Peyer's patch (tissue), 4 donors: ENCODE measurements at regions not wholly inside any gene's neighbourhood (a gene's known extent, or its start where the extent isn't known, plus 50 kb on each side); places are given as distances from the start of the nearest gene placed in this dataset.

Source experiments
- DNase-seq, 3 donors: peaks; one replicate each; pipeline ENCODE4 v3.0.0-alpha.2; 2017 to 2019
- H3K27ac ChIP-seq, 4 donors: fragments of 200-600 bp; sonication (generic); one replicate each; pipeline ENCODE4 v1.5.1; 2016 to 2019
- H3K27me3 ChIP-seq, 2 donors: fragments of 200-600 bp; sonication (generic); one replicate each; pipeline ENCODE4 v1.5.1; 2019
- H3K36me3 ChIP-seq, 3 donors: fragments of 200-600 bp; sonication (generic); one replicate each; pipeline ENCODE4 v1.5.1; 2016 to 2019
- H3K4me1 ChIP-seq, 4 donors: fragments of 200-600 bp; sonication (generic); one replicate each; pipeline ENCODE4 v1.5.1; 2016 to 2019
- H3K4me3 ChIP-seq, 4 donors: fragments of 200-600 bp; sonication (generic); 1 replicate in 3 of 4; 2 replicates in 1 of 4; pipeline ENCODE4 v1.5.1; 2016 to 2019; ENCODE audit warnings: mild to moderate bottlenecking in 1 of 4
- H3K9me3 ChIP-seq, 4 donors: fragments of 200-600 bp; sonication (generic); one replicate each; pipeline ENCODE4 v1.5.1; 2016 to 2019; ENCODE audit warnings: mild to moderate bottlenecking in 1 of 4
- POLR2A ChIP-seq, 2 donors: fragments of 450-650 bp; IDR thresholded peaks; one replicate each; pipeline ENCODE4 v1.5.1; 2017; ENCODE audit warnings: antibody characterized with exemption in 2 of 2, mild to moderate bottlenecking in 2 of 2, moderate library complexity in 2 of 2
- TF ChIP-seq, protein P1 (sequence below), 6 experiments: fragments of 450-650 bp in 4 of 6; fragments of 200-600 bp in 2 of 6; sonication (generic) in 1 of 6; IDR thresholded peaks; one replicate each; pipeline ENCODE4 v1.5.1; 2017 to 2019; ENCODE audit warnings: antibody characterized with exemption in 6 of 6, mild to moderate bottlenecking in 3 of 6, moderate library complexity in 1 of 6

DNA sequence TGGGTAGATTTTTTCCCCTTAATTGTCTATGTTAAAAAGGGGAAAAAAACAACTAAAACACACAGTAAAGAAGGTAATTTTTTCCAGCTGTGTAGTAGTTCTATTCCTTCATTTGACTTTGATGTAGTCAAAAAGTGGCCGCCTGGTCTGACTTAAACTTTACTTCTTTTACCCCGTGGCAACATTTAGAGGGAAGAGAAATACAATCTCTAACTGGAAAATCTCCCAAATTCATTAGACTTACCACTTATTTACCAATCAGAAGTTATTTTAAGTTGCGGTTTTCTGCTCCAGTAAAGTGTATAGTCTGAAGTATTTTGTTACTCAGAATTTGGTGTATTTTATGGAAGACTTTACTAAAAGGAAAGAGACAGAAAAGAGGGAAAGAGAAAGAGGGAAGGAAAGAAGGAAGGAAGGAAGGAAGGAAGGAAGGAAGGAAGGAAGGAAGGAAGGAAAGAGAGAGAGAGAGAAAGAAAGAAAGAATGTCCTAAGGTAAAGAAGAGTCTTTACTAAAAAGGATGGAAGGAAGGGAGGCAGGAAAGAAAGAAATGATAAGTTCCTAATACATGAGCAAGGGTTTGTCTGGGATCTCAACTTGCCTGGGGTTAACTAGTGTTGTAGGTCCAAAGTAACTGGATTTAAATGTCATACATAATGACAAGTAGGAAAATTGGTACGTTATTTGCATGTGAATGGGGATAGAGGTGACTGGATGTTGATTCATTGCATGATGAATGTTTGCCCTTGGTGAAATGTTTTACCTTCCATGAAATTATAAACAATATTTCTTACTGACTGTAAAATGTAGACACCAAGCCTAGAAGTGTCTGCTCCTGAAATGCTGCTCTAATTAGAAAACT lies 135.1 kb downstream of the SAMD5 start:
- Histone ChIP-seq H3K4me1 (no peaks in the 10 kb centered on the region), H3K27me3 (no peaks in the 10 kb centered on the region), H3K4me3 (no peak overlapping the region), H3K9me3 (no peaks in the 10 kb centered on the region), H3K36me3 (no peaks in the 10 kb centered on the region), H3K27ac (no peak overlapping the region)
- TF ChIP-seq POLR2A (IDR thresholded peaks at IDR 0.05), result no peak
- TF ChIP-seq, protein P1, sequence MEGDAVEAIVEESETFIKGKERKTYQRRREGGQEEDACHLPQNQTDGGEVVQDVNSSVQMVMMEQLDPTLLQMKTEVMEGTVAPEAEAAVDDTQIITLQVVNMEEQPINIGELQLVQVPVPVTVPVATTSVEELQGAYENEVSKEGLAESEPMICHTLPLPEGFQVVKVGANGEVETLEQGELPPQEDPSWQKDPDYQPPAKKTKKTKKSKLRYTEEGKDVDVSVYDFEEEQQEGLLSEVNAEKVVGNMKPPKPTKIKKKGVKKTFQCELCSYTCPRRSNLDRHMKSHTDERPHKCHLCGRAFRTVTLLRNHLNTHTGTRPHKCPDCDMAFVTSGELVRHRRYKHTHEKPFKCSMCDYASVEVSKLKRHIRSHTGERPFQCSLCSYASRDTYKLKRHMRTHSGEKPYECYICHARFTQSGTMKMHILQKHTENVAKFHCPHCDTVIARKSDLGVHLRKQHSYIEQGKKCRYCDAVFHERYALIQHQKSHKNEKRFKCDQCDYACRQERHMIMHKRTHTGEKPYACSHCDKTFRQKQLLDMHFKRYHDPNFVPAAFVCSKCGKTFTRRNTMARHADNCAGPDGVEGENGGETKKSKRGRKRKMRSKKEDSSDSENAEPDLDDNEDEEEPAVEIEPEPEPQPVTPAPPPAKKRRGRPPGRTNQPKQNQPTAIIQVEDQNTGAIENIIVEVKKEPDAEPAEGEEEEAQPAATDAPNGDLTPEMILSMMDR (IDR thresholded peaks at IDR 0.05), result no peak
- no peak for DNase-seq

DNA sequence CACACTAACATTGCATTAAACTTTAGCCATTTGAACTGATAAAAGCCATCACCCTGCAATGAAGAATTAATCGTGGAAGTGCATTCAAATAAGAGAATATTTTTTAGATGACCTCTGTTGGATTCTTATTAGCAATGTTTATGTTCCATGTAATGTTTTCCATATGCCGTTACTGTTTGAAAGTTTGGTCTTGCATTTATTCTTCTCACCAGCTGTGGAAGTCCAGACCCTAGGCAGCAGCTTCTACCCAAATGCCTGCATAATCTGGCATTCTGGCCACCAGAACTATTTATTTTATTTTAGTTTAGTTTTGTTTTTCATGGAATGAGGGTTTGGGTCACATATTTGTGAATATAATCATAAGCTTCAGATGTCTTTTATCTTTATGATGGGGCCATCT lies 140.4 kb downstream of the SAMD5 start:
- H3K9me3 ChIP-seq, result no peaks in the 10 kb centered on the region
- DNase-seq, result no peak
- H3K4me3 ChIP-seq, result no peak overlapping the region
- H3K4me1 ChIP-seq, result no peaks in the 10 kb centered on the region
- H3K27ac ChIP-seq, result no peak overlapping the region
- TF ChIP-seq POLR2A (IDR thresholded peaks at IDR 0.05), result no peak
- TF ChIP-seq, protein P1 (IDR thresholded peaks at IDR 0.05), result no peak
- no peaks in the 10 kb centered on the region for H3K27me3 ChIP-seq
- H3K36me3 ChIP-seq, result no peaks in the 10 kb centered on the region

DNA sequence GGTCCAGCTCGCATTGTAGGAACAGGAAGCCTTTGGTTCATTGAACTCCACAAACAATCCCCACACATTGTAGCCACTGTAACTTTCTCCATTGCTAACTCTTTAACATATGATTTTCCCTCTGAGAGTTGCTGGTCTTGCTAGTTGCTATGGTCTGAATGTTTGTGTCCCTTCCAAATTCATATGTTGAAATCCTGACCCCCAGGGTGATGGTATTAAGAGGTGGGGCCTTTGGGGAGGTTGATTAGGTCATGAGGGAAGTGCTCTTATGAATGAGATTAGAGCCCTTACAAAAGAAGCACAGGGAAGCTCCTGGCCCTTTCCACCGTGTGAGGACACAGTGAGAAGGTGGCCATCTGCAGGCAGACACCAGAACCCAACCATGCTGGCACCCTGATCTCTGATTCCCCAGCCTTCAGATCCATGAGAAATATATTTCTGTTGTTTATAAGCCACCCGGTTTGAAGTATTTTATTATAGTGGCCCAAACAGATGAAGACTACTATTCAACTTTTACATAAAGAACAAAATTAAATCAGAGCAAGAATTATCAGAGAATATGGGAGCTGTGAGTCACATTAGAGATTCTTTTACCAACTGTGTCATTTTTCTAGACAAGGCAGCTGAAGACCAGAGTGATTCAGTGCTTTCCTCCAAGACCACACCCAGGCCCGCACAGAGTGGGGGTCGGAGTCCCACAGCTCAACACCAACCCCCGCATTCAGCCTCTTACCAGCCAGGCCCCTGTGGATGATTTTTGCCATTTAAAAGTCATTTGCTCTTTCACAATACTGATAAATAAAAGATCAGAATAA lies 143.0 kb downstream of the SAMD5 start:
- Histone ChIP-seq H3K27me3 (no peaks in the 10 kb centered on the region), H3K4me1 (no peaks in the 10 kb centered on the region), H3K27ac (no peak overlapping the region), H3K9me3 (no peaks in the 10 kb centered on the region), H3K4me3 (no peak overlapping the region), H3K36me3 (no peaks in the 10 kb centered on the region)
- DNase-seq, result peak in 1 of 3 donors; percentile 55
- TF ChIP-seq, protein P1 (IDR thresholded peaks at IDR 0.05), result peak in 2 of 6 experiments; percentile 31 to 44
- TF ChIP-seq POLR2A (IDR thresholded peaks at IDR 0.05), result no peak

DNA sequence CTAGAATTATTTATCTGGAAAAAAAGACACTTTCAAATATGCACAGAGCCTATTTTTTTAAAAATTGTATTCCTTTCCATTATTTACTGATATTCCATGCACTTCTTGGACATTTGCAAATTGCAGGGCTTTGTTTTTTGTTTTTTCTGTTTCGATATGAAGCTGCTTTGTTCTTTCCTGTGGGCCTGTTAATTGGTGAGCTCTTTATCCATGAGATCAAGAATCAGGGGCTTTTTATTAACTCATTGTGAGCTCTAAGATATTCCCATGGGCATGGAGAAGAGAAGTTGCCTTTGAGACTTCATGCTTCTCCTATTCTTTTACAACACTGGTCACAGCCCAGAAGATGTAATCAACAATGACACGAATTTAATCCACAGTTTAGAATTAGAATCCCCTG lies 145.1 kb downstream of the SAMD5 start:
- H3K27me3 ChIP-seq, result no peaks in the 10 kb centered on the region
- no peaks in the 10 kb centered on the region for H3K4me1 ChIP-seq
- no peak overlapping the region for H3K27ac ChIP-seq

DNA sequence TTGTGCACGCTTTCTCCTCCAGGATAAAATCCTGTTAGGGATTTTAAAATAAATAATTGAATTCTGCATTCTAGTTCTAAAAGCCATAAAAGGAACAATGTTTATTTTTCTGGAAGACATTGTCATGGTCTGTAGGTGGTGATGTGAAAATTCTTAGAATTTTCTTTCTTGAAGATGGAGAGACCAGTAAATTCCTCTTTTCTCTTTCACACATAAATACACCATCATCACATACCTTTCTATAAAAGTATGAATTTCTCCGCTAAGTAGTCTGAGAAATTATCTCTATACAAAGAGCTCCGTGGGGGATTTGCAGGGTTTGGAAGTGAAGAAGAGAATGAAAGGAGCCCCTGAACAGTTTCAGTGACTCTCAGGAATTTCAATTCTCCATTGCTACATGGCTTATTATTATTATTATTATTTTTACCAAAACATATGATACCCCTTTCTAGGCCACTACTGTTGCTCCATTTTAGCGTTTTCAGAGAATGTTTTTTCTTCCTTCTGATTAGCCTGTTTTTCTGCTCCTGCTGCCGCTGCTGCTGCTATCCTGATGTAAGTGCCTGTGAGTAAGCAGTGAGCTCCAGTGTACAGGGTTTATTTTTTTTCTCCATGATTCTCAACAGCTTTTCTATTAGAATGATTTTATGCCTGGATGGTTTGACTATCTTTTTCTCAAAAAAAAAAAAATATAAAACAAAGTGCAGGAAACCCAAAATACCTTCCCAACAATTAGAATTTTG lies 145.8 kb downstream of the SAMD5 start:
- Histone ChIP-seq H3K4me3 (no peak overlapping the region), H3K27ac (no peak overlapping the region), H3K27me3 (no peaks in the 10 kb centered on the region), H3K36me3 (no peaks in the 10 kb centered on the region), H3K9me3 (no peaks in the 10 kb centered on the region), H3K4me1 (no peaks in the 10 kb centered on the region)
- TF ChIP-seq POLR2A (IDR thresholded peaks at IDR 0.05), result no peak
- TF ChIP-seq, protein P1 (IDR thresholded peaks at IDR 0.05), result no peak
- no peak for DNase-seq

More for the DNA sequence above, 145.1 kb downstream of the SAMD5 start:
- TF ChIP-seq POLR2A (IDR thresholded peaks at IDR 0.05), result no peak
- TF ChIP-seq, protein P1 (IDR thresholded peaks at IDR 0.05), result no peak
- no peak for DNase-seq
- no peaks in the 10 kb centered on the region for H3K36me3 ChIP-seq
- no peaks in the 10 kb centered on the region for H3K9me3 ChIP-seq
- no peak overlapping the region for H3K4me3 ChIP-seq
